ENCODE measurements at regions not wholly inside any gene's neighbourhood (a gene's known extent, or its start where the extent isn't known, plus 50 kb on each side); places are given as distances from the start of the nearest gene placed in this dataset.

DNA sequence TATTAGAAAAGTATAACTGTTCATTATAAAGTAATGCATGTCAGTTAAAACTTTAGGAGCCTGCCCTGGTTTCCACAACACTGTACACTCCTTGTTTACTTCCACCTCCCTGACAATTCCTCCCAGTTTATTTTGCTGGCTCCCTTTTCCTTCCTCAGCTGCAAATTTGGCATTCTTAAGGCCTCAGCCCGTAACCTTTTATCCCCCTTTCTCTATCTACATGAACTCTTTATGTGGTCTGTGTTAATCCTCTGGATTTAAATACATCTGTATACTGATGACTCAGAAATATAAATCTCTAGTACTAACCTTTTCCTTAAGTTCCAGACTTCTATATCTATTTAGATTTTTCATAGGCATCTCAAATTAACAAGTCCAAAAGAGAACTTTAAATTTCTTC is 143.6 kb downstream of the OTOL1 start:
- no peaks in the 10 kb centered on the region for H3K79me2 ChIP-seq
- TF ChIP-seq, protein P1, sequence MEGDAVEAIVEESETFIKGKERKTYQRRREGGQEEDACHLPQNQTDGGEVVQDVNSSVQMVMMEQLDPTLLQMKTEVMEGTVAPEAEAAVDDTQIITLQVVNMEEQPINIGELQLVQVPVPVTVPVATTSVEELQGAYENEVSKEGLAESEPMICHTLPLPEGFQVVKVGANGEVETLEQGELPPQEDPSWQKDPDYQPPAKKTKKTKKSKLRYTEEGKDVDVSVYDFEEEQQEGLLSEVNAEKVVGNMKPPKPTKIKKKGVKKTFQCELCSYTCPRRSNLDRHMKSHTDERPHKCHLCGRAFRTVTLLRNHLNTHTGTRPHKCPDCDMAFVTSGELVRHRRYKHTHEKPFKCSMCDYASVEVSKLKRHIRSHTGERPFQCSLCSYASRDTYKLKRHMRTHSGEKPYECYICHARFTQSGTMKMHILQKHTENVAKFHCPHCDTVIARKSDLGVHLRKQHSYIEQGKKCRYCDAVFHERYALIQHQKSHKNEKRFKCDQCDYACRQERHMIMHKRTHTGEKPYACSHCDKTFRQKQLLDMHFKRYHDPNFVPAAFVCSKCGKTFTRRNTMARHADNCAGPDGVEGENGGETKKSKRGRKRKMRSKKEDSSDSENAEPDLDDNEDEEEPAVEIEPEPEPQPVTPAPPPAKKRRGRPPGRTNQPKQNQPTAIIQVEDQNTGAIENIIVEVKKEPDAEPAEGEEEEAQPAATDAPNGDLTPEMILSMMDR (IDR thresholded peaks at IDR 0.05) = no peak
- no peak overlapping the region for H3K9ac ChIP-seq
- no peak overlapping the region for H3K27ac ChIP-seq
- no peaks in the 10 kb centered on the region for H3K4me1 ChIP-seq
- H3K4me3 ChIP-seq (ENCODE audit: low read depth, low read length) = no peak overlapping the region
- no peaks in the 10 kb centered on the region for H3K9me3 ChIP-seq (ENCODE audit: control insufficient read depth, low read length)
- no peak overlapping the region for H3K4me2 ChIP-seq (ENCODE audit: low read length)
- no peak overlapping the region for H2AFZ ChIP-seq
- no peaks in the 10 kb centered on the region for H3K36me3 ChIP-seq (ENCODE audit: control insufficient read depth, insufficient read depth, low read length)
- no peaks in the 10 kb centered on the region for H3K27me3 ChIP-seq (ENCODE audit: control insufficient read depth, insufficient read depth, low read length)

DNA sequence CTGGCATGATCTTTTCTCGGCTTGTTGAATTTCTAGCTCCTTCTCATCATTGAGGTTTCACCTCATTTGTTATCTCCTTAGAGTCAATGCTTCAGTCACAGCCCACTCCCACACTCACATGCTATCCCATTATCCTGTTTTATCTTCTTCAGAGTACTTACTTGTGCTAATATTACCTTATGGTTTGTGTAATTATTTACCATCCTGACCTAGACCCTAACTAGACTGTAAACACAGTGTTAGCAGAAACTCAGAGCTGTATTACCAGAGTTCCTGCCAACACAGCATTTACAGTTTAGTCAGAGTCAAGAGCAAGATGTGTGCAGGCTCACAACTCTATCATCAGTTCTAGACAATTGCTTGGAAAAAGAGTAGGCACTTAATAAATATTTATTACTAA is 144.7 kb downstream of the OTOL1 start:
- Histone ChIP-seq H3K4me1 (no peaks in the 10 kb centered on the region), H3K4me2 (ENCODE audit: low read length) (no peak overlapping the region), H3K36me3 (ENCODE audit: control insufficient read depth, insufficient read depth, low read length) (no peaks in the 10 kb centered on the region), H2AFZ (no peak overlapping the region), H3K9ac (no peak overlapping the region), H3K27ac (no peak overlapping the region), H3K4me3 (ENCODE audit: low read depth, low read length) (no peak overlapping the region), H3K79me2 (no peaks in the 10 kb centered on the region), H3K27me3 (ENCODE audit: control insufficient read depth, insufficient read depth, low read length) (no peaks in the 10 kb centered on the region), H3K9me3 (ENCODE audit: control insufficient read depth, low read length) (no peaks in the 10 kb centered on the region)
- TF ChIP-seq, protein P1 (IDR thresholded peaks at IDR 0.05) = no peak

DNA sequence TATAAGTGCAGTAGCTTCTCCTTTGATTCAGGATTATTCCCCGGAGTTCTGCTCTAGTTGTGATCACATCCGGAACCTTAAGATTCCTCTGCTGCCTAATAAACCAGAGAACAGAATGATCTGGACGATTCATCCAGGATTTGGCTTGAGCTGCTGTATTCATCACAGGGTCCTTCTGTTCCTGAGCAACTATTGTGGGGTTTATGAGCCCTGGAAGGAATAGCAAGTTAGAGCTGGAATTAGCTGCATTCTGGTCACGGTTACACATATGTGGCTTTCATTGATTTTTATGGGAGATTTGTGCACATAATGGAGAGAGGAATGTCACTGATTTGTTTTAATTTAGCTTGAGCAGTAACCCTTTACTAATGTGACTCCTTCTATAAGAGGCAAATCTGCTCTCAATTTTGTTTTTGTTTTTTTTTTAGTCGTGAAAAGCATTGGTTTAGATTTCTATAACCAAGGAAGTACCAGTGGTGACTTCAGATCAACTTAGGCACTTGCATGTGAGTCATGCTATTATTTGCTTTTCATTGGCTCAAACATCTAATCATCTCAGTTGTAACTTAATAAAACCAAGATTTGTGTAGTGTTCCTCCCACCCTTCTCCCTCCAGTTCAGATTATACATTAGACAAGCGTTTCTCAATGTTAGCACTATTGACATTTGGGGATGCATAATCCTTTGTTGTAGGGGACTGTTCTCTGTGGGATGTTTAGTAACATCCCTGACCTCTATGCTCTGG is 148.5 kb downstream of the OTOL1 start:
- TF ChIP-seq, protein P1 (IDR thresholded peaks at IDR 0.05) = no peak
- no peak overlapping the region for H3K9ac ChIP-seq
- H3K79me2 ChIP-seq = no peaks in the 10 kb centered on the region
- H3K4me1 ChIP-seq = no peaks in the 10 kb centered on the region
- no peak overlapping the region for H3K27ac ChIP-seq
- no peak overlapping the region for H3K4me2 ChIP-seq (ENCODE audit: low read length)
- H3K27me3 ChIP-seq (ENCODE audit: control insufficient read depth, insufficient read depth, low read length) = no peaks in the 10 kb centered on the region
- H2AFZ ChIP-seq = no peak overlapping the region
- H3K36me3 ChIP-seq (ENCODE audit: control insufficient read depth, insufficient read depth, low read length) = no peaks in the 10 kb centered on the region
- H3K9me3 ChIP-seq (ENCODE audit: control insufficient read depth, low read length) = no peaks in the 10 kb centered on the region
- H3K4me3 ChIP-seq (ENCODE audit: low read depth, low read length) = no peak overlapping the region

DNA sequence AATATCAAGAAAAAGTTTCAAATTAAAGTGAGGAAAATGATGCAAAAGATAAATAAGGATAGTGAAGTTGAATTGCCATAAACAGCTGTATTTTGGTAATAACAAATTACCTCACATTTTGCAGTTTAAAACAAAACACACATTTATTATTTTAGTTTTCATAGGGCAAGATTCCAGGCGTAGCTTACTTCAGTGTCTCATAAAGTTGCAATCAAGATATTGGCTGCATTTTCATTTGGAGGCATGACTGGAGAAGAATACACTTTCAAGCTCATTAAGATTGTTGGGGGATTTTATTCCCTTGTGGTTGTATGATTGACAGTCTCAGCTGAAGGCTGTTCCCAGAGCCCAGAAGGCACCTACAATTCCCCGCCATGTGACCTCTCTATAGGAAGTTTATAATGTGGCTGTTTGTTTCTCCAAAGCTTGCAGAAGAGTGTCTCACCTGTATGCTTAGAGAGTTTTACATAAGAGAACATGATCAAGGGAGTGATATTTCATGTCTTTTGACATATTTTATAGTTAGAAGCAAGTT is 151.4 kb downstream of the OTOL1 start:
- H3K27ac ChIP-seq = no peak overlapping the region
- no peak overlapping the region for H2AFZ ChIP-seq
- no peaks in the 10 kb centered on the region for H3K27me3 ChIP-seq (ENCODE audit: control insufficient read depth, insufficient read depth, low read length)
- H3K36me3 ChIP-seq (ENCODE audit: control insufficient read depth, insufficient read depth, low read length) = no peaks in the 10 kb centered on the region
- no peak overlapping the region for H3K4me3 ChIP-seq (ENCODE audit: low read depth, low read length)
- TF ChIP-seq, protein P1 (IDR thresholded peaks at IDR 0.05) = no peak
- H3K4me1 ChIP-seq = no peaks in the 10 kb centered on the region
- H3K79me2 ChIP-seq = no peaks in the 10 kb centered on the region
- H3K9me3 ChIP-seq (ENCODE audit: control insufficient read depth, low read length) = no peaks in the 10 kb centered on the region
- H3K9ac ChIP-seq = no peak overlapping the region
- H3K4me2 ChIP-seq (ENCODE audit: low read length) = no peak overlapping the region

All from parathyroid adenoma (tissue), 2 donors.